Stimulated activated CD4-positive, alpha-beta T cell treated with anti-CD3 and anti-CD28 coated beads, Interleukin-1b, Interleukin-23, amount 100 ng/mL, for 4 hours (primary cell): ENCODE measurements at regions not wholly inside any gene's neighbourhood (a gene's known extent, or its start where the extent isn't known, plus 50 kb on each side); places are given as distances from the start of the nearest gene placed in this dataset.
A peak's percentile ranks its signal among the peaks of the same experiment; 100 is the strongest.
"Not testable (repeated sequence)": the region's sequence is repeated elsewhere in the genome, so short reads cannot be mapped to it uniquely, and the experiment has no call there.

Experiments used
- DNase-seq, 2 donors: peaks; one replicate each; pipeline ENCODE4 v3.0.0-alpha.2; 2020; ENCODE audit warnings: low read depth in 2 of 2

- no peak for DNase-seq
Observed at GRCh38 chr5:152181461-152181860, 223.6 kb downstream of the NMUR2 start.

- DNase-seq = no peak
Observed at GRCh38 chr5:152178350-152178699, 226.8 kb downstream of the NMUR2 start.

DNA sequence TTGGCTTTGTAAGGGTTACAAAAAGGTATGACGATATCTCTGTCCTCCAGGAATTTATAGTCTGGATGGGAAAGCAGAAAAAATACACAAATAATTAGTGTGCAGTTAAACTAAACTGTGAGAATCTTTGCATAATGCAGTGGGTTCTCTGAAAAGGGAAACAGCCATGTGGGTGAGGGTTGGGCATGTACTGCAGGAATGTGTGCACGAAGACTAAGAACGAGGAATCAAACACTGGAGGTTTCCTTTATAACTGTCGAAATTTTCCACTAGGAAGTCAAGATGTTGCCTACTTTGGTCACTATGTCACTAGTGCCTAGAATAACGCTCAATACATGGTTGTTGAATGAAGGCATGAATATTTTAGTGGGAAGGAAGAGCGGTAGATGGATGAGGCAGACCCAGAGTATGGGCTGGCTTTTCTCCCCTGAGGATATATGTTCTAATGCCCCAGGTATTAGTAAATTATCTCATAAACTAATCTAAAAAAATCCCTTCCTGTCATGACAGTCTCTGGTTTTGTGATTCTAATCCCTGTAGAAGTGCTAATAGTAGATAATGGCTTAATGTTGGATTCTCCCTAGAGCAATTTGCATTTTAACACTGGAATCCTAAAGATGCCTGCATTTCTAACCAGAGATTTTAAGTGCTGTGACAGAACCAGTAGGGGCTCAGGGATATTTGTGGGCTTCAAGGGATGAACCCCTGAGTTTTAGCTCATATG, 227.3 kb downstream of the NMUR2 start:
- no peak for DNase-seq

GRCh38 chr5:152171888-152172287, 233.2 kb downstream of the NMUR2 start:
- DNase-seq = no peak

GRCh38 chr5:152170350-152170749, 234.7 kb downstream of the NMUR2 start:
- DNase-seq = no peak

GRCh38 chr5:152164860-152165259, 240.2 kb upstream of the GLRA1 start:
- no peak for DNase-seq

DNA sequence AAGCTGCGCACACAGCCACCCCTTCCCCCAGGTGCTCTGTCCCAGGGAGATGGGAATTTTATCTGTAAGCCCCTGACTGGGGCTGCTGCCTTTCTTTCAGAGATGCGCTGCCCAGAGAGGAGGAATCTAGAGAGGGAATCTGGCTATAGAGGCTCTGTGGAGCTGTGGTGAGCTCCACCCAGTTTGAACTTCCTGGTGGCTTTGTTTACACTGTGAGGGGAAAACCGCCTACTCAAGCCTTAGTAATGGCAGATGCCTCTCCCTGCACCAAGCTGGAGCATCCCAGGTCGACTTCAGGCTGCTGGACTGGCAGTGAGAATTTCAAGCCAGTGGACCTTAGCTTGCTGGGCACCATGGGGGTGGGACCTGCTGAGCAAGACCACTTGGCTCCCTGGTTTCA, 235.2 kb upstream of the GLRA1 start:
- not testable (repeated sequence) for DNase-seq

DNA sequence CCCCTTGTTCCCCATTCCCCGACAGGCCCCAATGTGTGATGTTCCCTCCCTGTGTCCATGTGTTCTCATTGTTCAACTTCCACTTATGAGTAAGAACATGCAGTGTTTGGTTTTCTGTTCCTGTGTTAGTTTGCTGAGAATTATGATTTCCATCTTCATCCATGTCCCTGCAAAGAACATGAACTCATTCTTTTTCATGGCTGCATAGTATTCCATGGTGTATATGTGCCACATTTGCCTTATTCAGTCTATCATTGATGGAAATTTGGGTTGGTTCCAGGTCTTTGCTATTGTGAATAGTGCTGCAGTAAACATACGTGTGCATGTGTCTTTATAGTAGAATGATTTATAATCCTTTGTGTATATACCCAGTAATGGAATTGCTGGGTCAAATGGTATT, 229.8 kb upstream of the GLRA1 start:
- DNase-seq = not testable (repeated sequence)

GRCh38 chr5:152151940-152152339, 227.3 kb upstream of the GLRA1 start:
- no peak for DNase-seq

- no peak for DNase-seq
Observed at GRCh38 chr5:152151113-152151512, 226.5 kb upstream of the GLRA1 start.

- no peak for DNase-seq
Observed at GRCh38 chr5:152147286-152147685, 222.6 kb upstream of the GLRA1 start.

- no peak for DNase-seq
Observed at GRCh38 chr5:152146566-152146965, 221.9 kb upstream of the GLRA1 start.

DNA sequence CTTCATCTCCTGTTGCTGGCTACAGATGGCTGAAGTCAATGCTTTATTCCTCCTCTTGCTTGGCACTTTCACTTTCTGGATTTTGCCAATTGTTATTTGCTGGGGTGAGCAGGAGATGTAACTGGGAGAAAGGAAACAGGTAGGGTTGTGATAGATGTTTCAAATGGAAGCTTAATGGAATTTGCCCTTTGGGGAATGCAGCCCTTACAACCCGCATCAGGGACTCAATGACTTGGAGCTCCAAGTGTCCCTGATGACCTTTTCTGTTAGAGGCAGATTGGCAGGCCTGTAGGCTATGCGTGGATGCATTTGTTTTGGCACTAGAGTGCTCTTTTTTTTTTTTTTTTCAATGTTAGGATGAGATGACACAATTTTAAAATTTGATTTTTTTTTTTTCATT, 219.9 kb upstream of the GLRA1 start:
- no peak for DNase-seq

GRCh38 chr5:152144030-152144429, 219.4 kb upstream of the GLRA1 start:
- no peak for DNase-seq

DNA sequence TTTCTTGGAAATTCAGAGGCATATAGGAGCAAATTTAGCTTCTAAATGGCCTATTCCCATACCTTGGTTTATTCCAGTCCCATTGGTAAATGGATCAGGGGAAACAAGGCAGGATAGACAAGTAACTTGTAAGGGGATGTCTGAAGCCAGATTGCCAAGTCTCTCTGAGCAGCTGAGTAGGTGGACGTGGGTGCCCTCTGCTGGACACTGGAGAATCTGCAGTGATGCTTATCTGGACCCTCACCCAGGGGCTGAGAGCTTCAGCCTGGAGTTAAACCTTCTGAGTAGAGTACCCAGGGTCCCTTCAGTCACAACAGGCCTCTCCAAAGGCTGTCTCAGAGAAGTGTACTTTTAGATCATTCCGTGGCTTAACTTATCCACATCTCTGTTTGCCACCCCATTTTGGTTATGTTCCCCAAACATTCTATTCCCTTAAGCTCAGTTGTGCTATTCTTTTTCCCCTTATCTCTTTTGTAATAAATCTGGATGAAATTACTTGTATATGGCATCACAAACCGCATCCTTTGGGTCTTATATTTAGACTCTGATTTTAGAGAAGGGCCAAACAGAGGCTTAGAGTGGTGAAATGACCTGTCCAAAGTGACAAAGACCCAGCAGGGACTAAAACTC, 218.3 kb upstream of the GLRA1 start:
- peak; percentile 44 to 54 for DNase-seq

GRCh38 chr5:152140347-152140746, 215.7 kb upstream of the GLRA1 start:
- no peak for DNase-seq

GRCh38 chr5:152137063-152137462, 212.4 kb upstream of the GLRA1 start:
- no peak for DNase-seq

DNA sequence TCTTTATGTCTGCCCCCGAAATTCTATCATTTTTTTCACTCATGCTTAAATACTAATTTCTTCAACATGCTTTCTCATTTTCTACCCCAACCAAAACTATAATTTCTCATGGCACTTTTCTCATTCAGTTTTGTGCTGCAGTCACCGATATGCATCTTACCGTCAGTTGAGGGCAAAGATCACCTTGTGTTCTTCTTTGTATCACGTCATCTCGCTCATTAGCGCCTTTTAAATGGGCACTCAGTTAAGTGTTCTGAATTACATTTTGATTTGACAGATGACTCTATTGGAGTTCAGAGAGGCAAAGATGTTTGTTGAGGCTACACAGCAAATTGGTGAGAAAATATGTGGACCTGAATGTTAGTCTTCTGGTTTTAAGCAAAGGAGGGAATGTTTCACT, 211.7 kb upstream of the GLRA1 start:
- DNase-seq = no peak

- DNase-seq = no peak
Observed at GRCh38 chr5:152135827-152136226, 211.2 kb upstream of the GLRA1 start.

GRCh38 chr5:152125661-152126205, 201.1 kb upstream of the GLRA1 start:
- DNase-seq = no peak

GRCh38 chr5:152124409-152125041, 199.9 kb upstream of the GLRA1 start:
- no peak for DNase-seq

- DNase-seq = no peak
Observed at GRCh38 chr5:152118676-152119470, 194.2 kb upstream of the GLRA1 start.
